22Rv1 (cell line): ENCODE measurements at regions not wholly inside any gene's neighbourhood (a gene's known extent, or its start where the extent isn't known, plus 50 kb on each side); places are given as distances from the start of the nearest gene placed in this dataset.

Experiments used
- ZFX ChIP-seq: fragments of 450-650 bp; IDR thresholded peaks from 2 replicates; pipeline ENCODE4 v1.6.1; 2017; ENCODE audit warnings: antibody characterized with exemption, borderline replicate concordance
- TF ChIP-seq, protein P1 (sequence below): fragments of 450-650 bp; IDR thresholded peaks from 2 replicates; pipeline ENCODE4 v1.5.1; 2017; ENCODE audit warnings: mild to moderate bottlenecking

DNA sequence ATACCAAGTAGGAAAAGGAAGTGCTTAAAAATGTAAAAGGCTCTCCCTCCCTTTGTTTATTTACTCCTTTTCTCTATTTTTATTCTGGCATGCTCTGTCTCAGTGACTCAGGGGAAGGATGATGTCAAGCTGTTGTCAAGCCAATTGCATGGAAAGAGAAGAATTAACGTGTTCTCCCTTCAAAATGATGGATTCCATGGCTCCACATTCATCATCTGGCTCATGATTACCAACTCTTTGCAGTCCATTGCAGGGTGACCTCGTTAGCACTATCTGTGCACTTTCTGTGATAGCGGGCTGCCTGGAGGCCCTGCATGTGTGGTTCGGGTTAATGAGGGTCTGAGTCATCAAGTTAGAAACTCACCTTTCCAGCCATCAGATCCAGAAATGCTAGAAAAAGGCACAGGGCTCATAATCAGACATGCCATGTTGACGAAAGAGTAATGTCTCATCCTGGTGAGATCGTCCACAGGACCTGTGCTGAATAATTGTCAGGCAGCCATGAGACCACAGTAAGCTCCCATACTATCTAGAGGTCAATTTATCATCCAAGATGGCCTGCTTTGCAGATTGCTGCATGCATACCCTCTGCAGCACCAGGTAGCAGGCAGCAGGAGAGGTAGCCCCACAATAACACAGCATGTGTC lies 79.2 kb upstream of the BTG1 start:
- TF ChIP-seq, protein P1, sequence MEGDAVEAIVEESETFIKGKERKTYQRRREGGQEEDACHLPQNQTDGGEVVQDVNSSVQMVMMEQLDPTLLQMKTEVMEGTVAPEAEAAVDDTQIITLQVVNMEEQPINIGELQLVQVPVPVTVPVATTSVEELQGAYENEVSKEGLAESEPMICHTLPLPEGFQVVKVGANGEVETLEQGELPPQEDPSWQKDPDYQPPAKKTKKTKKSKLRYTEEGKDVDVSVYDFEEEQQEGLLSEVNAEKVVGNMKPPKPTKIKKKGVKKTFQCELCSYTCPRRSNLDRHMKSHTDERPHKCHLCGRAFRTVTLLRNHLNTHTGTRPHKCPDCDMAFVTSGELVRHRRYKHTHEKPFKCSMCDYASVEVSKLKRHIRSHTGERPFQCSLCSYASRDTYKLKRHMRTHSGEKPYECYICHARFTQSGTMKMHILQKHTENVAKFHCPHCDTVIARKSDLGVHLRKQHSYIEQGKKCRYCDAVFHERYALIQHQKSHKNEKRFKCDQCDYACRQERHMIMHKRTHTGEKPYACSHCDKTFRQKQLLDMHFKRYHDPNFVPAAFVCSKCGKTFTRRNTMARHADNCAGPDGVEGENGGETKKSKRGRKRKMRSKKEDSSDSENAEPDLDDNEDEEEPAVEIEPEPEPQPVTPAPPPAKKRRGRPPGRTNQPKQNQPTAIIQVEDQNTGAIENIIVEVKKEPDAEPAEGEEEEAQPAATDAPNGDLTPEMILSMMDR = no peak
- no peak for TF ChIP-seq ZFX
